ENCODE measurements at regions not wholly inside any gene's neighbourhood (a gene's known extent, or its start where the extent isn't known, plus 50 kb on each side); places are given as distances from the start of the nearest gene placed in this dataset.
"Not testable (repeated sequence)": the region's sequence is repeated elsewhere in the genome, so short reads cannot be mapped to it uniquely, and the experiment has no call there.

- H3K4me1 ChIP-seq (ENCODE audit: control insufficient read depth, insufficient read depth, low read length) = no peaks in the 10 kb centered on the region
- no peak overlapping the region for H3K9ac ChIP-seq (ENCODE audit: low read length in 2 of 2)
Measured at GRCh38 chr12:111249757-111250156, 119.1 kb downstream of the PHETA1 start.

GRCh38 chr12:111249018-111249370 is 119.9 kb downstream of the PHETA1 start:
- no peak overlapping the region for H3K27ac ChIP-seq (ENCODE audit: low read length)
- H3K9me3 ChIP-seq (ENCODE audit: control insufficient read depth in 2 of 2, low read length in 2 of 2) = peaks cover 12 to 20% of the 10 kb centered on the region in 2 donors
- no peak overlapping the region for H3K9ac ChIP-seq (ENCODE audit: low read length in 2 of 2)
- peaks cover 0 to 14% of the 10 kb centered on the region in 2 donors for H3K27me3 ChIP-seq (ENCODE audit: control insufficient read depth in 1 of 2, insufficient read depth in 2 of 2, low read length in 2 of 2)
- no peaks in the 10 kb centered on the region for H3K4me1 ChIP-seq (ENCODE audit: control insufficient read depth, insufficient read depth, low read length)
- no peaks in the 10 kb centered on the region for H3K36me3 ChIP-seq (ENCODE audit: control insufficient read depth in 2 of 2, insufficient read depth in 2 of 2, low read length in 2 of 2)
- no peak overlapping the region for H3K4me3 ChIP-seq (ENCODE audit: low read length in 2 of 2)

More at GRCh38 chr12:111249757-111250156, 119.1 kb downstream of the PHETA1 start:
- Histone ChIP-seq H3K27ac (ENCODE audit: low read length) (no peak overlapping the region), H3K9me3 (ENCODE audit: control insufficient read depth in 2 of 2, low read length in 2 of 2) (peaks cover 9 to 14% of the 10 kb centered on the region in 2 donors), H3K27me3 (ENCODE audit: control insufficient read depth in 1 of 2, insufficient read depth in 2 of 2, low read length in 2 of 2) (peaks cover 0 to 17% of the 10 kb centered on the region in 2 donors), H3K4me3 (ENCODE audit: low read length in 2 of 2) (no peak overlapping the region), H3K36me3 (ENCODE audit: control insufficient read depth in 2 of 2, insufficient read depth in 2 of 2, low read length in 2 of 2) (no peaks in the 10 kb centered on the region)

- no peak overlapping the region for H3K9ac ChIP-seq (ENCODE audit: low read length in 2 of 2)
- peaks cover 0 to 12% of the 10 kb centered on the region in 2 donors for H3K27me3 ChIP-seq (ENCODE audit: control insufficient read depth in 1 of 2, insufficient read depth in 2 of 2, low read length in 2 of 2)
- no peak overlapping the region for H3K27ac ChIP-seq (ENCODE audit: low read length)
- H3K36me3 ChIP-seq (ENCODE audit: control insufficient read depth in 2 of 2, insufficient read depth in 2 of 2, low read length in 2 of 2) = no peaks in the 10 kb centered on the region
- peaks cover 16 to 24% of the 10 kb centered on the region in 2 donors for H3K9me3 ChIP-seq (ENCODE audit: control insufficient read depth in 2 of 2, low read length in 2 of 2)
- H3K4me1 ChIP-seq (ENCODE audit: control insufficient read depth, insufficient read depth, low read length) = no peaks in the 10 kb centered on the region
- no peak overlapping the region for H3K4me3 ChIP-seq (ENCODE audit: low read length in 2 of 2)
Measured at GRCh38 chr12:111248236-111249017, 120.5 kb downstream of the PHETA1 start.

- Histone ChIP-seq H3K9me3 (ENCODE audit: control insufficient read depth in 2 of 2, low read length in 2 of 2) (peaks cover 16 to 24% of the 10 kb centered on the region in 2 donors), H3K36me3 (ENCODE audit: control insufficient read depth in 2 of 2, insufficient read depth in 2 of 2, low read length in 2 of 2) (no peaks in the 10 kb centered on the region), H3K27me3 (ENCODE audit: control insufficient read depth in 1 of 2, insufficient read depth in 2 of 2, low read length in 2 of 2) (peaks cover 0 to 12% of the 10 kb centered on the region in 2 donors), H3K4me1 (ENCODE audit: control insufficient read depth, insufficient read depth, low read length) (no peaks in the 10 kb centered on the region), H3K9ac (ENCODE audit: low read length in 2 of 2) (no peak overlapping the region), H3K4me3 (ENCODE audit: low read length in 2 of 2) (no peak overlapping the region), H3K27ac (ENCODE audit: low read length) (no peak overlapping the region)
Measured at GRCh38 chr12:111247083-111247783, 121.7 kb downstream of the PHETA1 start.

- Histone ChIP-seq H3K9me3 (ENCODE audit: control insufficient read depth in 2 of 2, low read length in 2 of 2) (peaks cover 16 to 24% of the 10 kb centered on the region in 2 donors), H3K27me3 (ENCODE audit: control insufficient read depth in 1 of 2, insufficient read depth in 2 of 2, low read length in 2 of 2) (peaks cover 0 to 12% of the 10 kb centered on the region in 2 donors), H3K9ac (ENCODE audit: low read length in 2 of 2) (no peak overlapping the region), H3K4me1 (ENCODE audit: control insufficient read depth, insufficient read depth, low read length) (no peaks in the 10 kb centered on the region), H3K36me3 (ENCODE audit: control insufficient read depth in 2 of 2, insufficient read depth in 2 of 2, low read length in 2 of 2) (no peaks in the 10 kb centered on the region), H3K4me3 (ENCODE audit: low read length in 2 of 2) (no peak overlapping the region), H3K27ac (ENCODE audit: low read length) (no peak overlapping the region)
Measured at GRCh38 chr12:111246477-111247011, 122.4 kb downstream of the PHETA1 start.

- Histone ChIP-seq H3K36me3 (ENCODE audit: control insufficient read depth in 2 of 2, insufficient read depth in 2 of 2, low read length in 2 of 2) (no peaks in the 10 kb centered on the region), H3K9me3 (ENCODE audit: control insufficient read depth in 2 of 2, low read length in 2 of 2) (peaks cover 16 to 24% of the 10 kb centered on the region in 2 donors), H3K9ac (ENCODE audit: low read length in 2 of 2) (no peak overlapping the region), H3K27me3 (ENCODE audit: control insufficient read depth in 1 of 2, insufficient read depth in 2 of 2, low read length in 2 of 2) (peaks cover 0 to 13% of the 10 kb centered on the region in 2 donors), H3K4me1 (ENCODE audit: control insufficient read depth, insufficient read depth, low read length) (no peaks in the 10 kb centered on the region), H3K27ac (ENCODE audit: low read length) (no peak overlapping the region), H3K4me3 (ENCODE audit: low read length in 2 of 2) (no peak overlapping the region)
Measured at GRCh38 chr12:111245701-111246476, 123.0 kb downstream of the PHETA1 start.

- Histone ChIP-seq H3K27ac (ENCODE audit: low read length) (no peak overlapping the region), H3K4me3 (ENCODE audit: low read length in 2 of 2) (no peak overlapping the region), H3K9me3 (ENCODE audit: control insufficient read depth in 2 of 2, low read length in 2 of 2) (peaks cover 16 to 24% of the 10 kb centered on the region in 2 donors), H3K4me1 (ENCODE audit: control insufficient read depth, insufficient read depth, low read length) (no peaks in the 10 kb centered on the region), H3K36me3 (ENCODE audit: control insufficient read depth in 2 of 2, insufficient read depth in 2 of 2, low read length in 2 of 2) (no peaks in the 10 kb centered on the region), H3K27me3 (ENCODE audit: control insufficient read depth in 1 of 2, insufficient read depth in 2 of 2, low read length in 2 of 2) (peaks cover 0 to 13% of the 10 kb centered on the region in 2 donors), H3K9ac (ENCODE audit: low read length in 2 of 2) (no peak overlapping the region)
Measured at GRCh38 chr12:111244673-111245072, 124.2 kb downstream of the PHETA1 start.

GRCh38 chr12:111242817-111243216 is 126.1 kb downstream of the PHETA1 start:
- H3K4me1 ChIP-seq (ENCODE audit: control insufficient read depth, insufficient read depth, low read length); H3K4me3 ChIP-seq (ENCODE audit: low read length in 2 of 2); H3K36me3 ChIP-seq (ENCODE audit: control insufficient read depth in 2 of 2, insufficient read depth in 2 of 2, low read length in 2 of 2); H3K9ac ChIP-seq (ENCODE audit: low read length in 2 of 2); H3K27ac ChIP-seq (ENCODE audit: low read length); H3K27me3 ChIP-seq (ENCODE audit: control insufficient read depth in 1 of 2, insufficient read depth in 2 of 2, low read length in 2 of 2): not testable (repeated sequence)
- H3K9me3 ChIP-seq (ENCODE audit: control insufficient read depth in 2 of 2, low read length in 2 of 2) = peaks cover 16 to 24% of the 10 kb centered on the region in 2 donors

- Histone ChIP-seq H3K27me3 (ENCODE audit: control insufficient read depth in 1 of 2, insufficient read depth in 2 of 2, low read length in 2 of 2) (peaks cover 2 to 7% of the 10 kb centered on the region in 2 donors), H3K9ac (ENCODE audit: low read length in 2 of 2) (no peak overlapping the region), H3K4me1 (ENCODE audit: control insufficient read depth, insufficient read depth, low read length) (no peaks in the 10 kb centered on the region), H3K4me3 (ENCODE audit: low read length in 2 of 2) (no peak overlapping the region), H3K36me3 (ENCODE audit: control insufficient read depth in 2 of 2, insufficient read depth in 2 of 2, low read length in 2 of 2) (no peaks in the 10 kb centered on the region), H3K9me3 (ENCODE audit: control insufficient read depth in 2 of 2, low read length in 2 of 2) (peaks cover 16 to 24% of the 10 kb centered on the region in 2 donors), H3K27ac (ENCODE audit: low read length) (no peak overlapping the region)
Measured at GRCh38 chr12:111242184-111242583, 126.7 kb downstream of the PHETA1 start.

- Histone ChIP-seq H3K4me3 (ENCODE audit: low read length in 2 of 2) (no peak overlapping the region), H3K36me3 (ENCODE audit: control insufficient read depth in 2 of 2, insufficient read depth in 2 of 2, low read length in 2 of 2) (no peaks in the 10 kb centered on the region), H3K4me1 (ENCODE audit: control insufficient read depth, insufficient read depth, low read length) (no peaks in the 10 kb centered on the region), H3K27me3 (ENCODE audit: control insufficient read depth in 1 of 2, insufficient read depth in 2 of 2, low read length in 2 of 2) (peaks cover 2 to 7% of the 10 kb centered on the region in 2 donors), H3K27ac (ENCODE audit: low read length) (no peak overlapping the region), H3K9ac (ENCODE audit: low read length in 2 of 2) (no peak overlapping the region), H3K9me3 (ENCODE audit: control insufficient read depth in 2 of 2, low read length in 2 of 2) (peaks cover 7 to 19% of the 10 kb centered on the region in 2 donors)
Measured at GRCh38 chr12:111240374-111240773, 128.5 kb downstream of the PHETA1 start.
